ENCODE measurements at regions not wholly inside any gene's neighbourhood (a gene's known extent, or its start where the extent isn't known, plus 50 kb on each side); places are given as distances from the start of the nearest gene placed in this dataset.

GRCh38 chr5:17976404-17976803, 342.1 kb downstream of the TAF11L14 start:
- Mint-ChIP-seq H3K9me3 (no peaks in the 10 kb centered on the region), H3K36me3 (ENCODE audit: low read depth) (no peaks in the 10 kb centered on the region), H3K27me3 (ENCODE audit: insufficient read depth, low read depth, poor library complexity) (peaks cover 2% of the 10 kb centered on the region), H3K27ac (no peak overlapping the region), H3K4me3 (no peak overlapping the region), H3K4me1 (no peaks in the 10 kb centered on the region)
- no peaks in the 10 kb centered on the region for H3K9me2 ChIP-seq (ENCODE audit: insufficient read depth)
- H3K79me2 ChIP-seq (replicated peaks; ENCODE audit: insufficient read depth): no peaks in the 10 kb centered on the region
- no peaks in the 10 kb centered on the region for H3K36me3 ChIP-seq (ENCODE audit: insufficient read depth)
- no peak overlapping the region for H2AFZ ChIP-seq
- H3K27ac ChIP-seq (ENCODE audit: low read depth): no peak overlapping the region
- DNase-seq (ENCODE audit: low spot score): no peak
- no peak overlapping the region for H3K4me2 ChIP-seq
- no peaks in the 10 kb centered on the region for H4K20me1 ChIP-seq (replicated peaks; ENCODE audit: insufficient read depth)
- no peaks in the 10 kb centered on the region for H3F3A ChIP-seq (replicated peaks; ENCODE audit: low read depth)
- TF ChIP-seq POLR2AphosphoS5 (IDR thresholded peaks at IDR 0.05; ENCODE audit: low read depth): no peak
- no peak for TF ChIP-seq JUNB (IDR thresholded peaks at IDR 0.05; ENCODE audit: unreplicated experiment)
- no peak for TF ChIP-seq CTCF (conservative IDR thresholded peaks at IDR 0.05; ENCODE audit: low read depth in 2 of 2)
- TF ChIP-seq EZH2 (IDR thresholded peaks at IDR 0.05; ENCODE audit: low read depth, unreplicated experiment): no peak
- TF ChIP-seq EZH2phosphoT487 (IDR thresholded peaks at IDR 0.05; ENCODE audit: unreplicated experiment): no peak
- no peak for TF ChIP-seq NANOG (IDR thresholded peaks at IDR 0.05; ENCODE audit: borderline replicate concordance)
- TF ChIP-seq, protein P1, sequence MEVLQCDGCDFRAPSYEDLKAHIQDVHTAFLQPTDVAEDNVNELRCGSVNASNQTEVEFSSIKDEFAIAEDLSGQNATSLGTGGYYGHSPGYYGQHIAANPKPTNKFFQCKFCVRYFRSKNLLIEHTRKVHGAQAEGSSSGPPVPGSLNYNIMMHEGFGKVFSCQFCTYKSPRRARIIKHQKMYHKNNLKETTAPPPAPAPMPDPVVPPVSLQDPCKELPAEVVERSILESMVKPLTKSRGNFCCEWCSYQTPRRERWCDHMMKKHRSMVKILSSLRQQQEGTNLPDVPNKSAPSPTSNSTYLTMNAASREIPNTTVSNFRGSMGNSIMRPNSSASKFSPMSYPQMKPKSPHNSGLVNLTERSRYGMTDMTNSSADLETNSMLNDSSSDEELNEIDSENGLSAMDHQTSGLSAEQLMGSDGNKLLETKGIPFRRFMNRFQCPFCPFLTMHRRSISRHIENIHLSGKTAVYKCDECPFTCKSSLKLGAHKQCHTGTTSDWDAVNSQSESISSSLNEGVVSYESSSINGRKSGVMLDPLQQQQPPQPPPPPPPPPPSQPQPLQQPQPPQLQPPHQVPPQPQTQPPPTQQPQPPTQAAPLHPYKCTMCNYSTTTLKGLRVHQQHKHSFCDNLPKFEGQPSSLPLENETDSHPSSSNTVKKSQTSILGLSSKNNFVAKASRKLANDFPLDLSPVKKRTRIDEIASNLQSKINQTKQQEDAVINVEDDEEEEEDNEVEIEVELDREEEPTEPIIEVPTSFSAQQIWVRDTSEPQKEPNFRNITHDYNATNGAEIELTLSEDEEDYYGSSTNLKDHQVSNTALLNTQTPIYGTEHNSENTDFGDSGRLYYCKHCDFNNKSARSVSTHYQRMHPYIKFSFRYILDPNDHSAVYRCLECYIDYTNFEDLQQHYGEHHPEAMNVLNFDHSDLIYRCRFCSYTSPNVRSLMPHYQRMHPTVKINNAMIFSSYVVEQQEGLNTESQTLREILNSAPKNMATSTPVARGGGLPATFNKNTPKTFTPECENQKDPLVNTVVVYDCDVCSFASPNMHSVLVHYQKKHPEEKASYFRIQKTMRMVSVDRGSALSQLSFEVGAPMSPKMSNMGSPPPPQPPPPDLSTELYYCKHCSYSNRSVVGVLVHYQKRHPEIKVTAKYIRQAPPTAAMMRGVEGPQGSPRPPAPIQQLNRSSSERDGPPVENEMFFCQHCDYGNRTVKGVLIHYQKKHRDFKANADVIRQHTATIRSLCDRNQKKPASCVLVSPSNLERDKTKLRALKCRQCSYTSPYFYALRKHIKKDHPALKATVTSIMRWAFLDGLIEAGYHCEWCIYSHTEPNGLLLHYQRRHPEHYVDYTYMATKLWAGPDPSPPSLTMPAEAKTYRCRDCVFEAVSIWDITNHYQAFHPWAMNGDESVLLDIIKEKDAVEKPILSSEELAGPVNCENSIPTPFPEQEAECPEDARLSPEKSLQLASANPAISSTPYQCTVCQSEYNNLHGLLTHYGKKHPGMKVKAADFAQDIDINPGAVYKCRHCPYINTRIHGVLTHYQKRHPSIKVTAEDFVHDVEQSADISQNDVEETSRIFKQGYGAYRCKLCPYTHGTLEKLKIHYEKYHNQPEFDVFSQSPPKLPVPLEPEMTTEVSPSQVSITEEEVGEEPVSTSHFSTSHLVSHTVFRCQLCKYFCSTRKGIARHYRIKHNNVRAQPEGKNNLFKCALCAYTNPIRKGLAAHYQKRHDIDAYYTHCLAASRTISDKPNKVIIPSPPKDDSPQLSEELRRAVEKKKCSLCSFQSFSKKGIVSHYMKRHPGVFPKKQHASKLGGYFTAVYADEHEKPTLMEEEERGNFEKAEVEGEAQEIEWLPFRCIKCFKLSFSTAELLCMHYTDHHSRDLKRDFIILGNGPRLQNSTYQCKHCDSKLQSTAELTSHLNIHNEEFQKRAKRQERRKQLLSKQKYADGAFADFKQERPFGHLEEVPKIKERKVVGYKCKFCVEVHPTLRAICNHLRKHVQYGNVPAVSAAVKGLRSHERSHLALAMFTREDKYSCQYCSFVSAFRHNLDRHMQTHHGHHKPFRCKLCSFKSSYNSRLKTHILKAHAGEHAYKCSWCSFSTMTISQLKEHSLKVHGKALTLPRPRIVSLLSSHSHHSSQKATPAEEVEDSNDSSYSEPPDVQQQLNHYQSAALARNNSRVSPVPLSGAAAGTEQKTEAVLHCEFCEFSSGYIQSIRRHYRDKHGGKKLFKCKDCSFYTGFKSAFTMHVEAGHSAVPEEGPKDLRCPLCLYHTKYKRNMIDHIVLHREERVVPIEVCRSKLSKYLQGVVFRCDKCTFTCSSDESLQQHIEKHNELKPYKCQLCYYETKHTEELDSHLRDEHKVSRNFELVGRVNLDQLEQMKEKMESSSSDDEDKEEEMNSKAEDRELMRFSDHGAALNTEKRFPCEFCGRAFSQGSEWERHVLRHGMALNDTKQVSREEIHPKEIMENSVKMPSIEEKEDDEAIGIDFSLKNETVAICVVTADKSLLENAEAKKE (CRISPR knock-in tag; IDR thresholded peaks at IDR 0.05): no peak
- TF ChIP-seq ZNF114 (CRISPR knock-in tag; IDR thresholded peaks at IDR 0.05): no peak
- TF ChIP-seq ETS1 (IDR thresholded peaks at IDR 0.05): no peak
- no peak for TF ChIP-seq ZNF331 (CRISPR knock-in tag; IDR thresholded peaks at IDR 0.05; ENCODE audit: low read depth)
- TF ChIP-seq STAT1 (IDR thresholded peaks at IDR 0.05; ENCODE audit: unreplicated experiment): no peak
- no peak for TF ChIP-seq CREB1 (CRISPR knock-in tag; IDR thresholded peaks at IDR 0.05; ENCODE audit: low read depth)
- TF ChIP-seq, protein P2, sequence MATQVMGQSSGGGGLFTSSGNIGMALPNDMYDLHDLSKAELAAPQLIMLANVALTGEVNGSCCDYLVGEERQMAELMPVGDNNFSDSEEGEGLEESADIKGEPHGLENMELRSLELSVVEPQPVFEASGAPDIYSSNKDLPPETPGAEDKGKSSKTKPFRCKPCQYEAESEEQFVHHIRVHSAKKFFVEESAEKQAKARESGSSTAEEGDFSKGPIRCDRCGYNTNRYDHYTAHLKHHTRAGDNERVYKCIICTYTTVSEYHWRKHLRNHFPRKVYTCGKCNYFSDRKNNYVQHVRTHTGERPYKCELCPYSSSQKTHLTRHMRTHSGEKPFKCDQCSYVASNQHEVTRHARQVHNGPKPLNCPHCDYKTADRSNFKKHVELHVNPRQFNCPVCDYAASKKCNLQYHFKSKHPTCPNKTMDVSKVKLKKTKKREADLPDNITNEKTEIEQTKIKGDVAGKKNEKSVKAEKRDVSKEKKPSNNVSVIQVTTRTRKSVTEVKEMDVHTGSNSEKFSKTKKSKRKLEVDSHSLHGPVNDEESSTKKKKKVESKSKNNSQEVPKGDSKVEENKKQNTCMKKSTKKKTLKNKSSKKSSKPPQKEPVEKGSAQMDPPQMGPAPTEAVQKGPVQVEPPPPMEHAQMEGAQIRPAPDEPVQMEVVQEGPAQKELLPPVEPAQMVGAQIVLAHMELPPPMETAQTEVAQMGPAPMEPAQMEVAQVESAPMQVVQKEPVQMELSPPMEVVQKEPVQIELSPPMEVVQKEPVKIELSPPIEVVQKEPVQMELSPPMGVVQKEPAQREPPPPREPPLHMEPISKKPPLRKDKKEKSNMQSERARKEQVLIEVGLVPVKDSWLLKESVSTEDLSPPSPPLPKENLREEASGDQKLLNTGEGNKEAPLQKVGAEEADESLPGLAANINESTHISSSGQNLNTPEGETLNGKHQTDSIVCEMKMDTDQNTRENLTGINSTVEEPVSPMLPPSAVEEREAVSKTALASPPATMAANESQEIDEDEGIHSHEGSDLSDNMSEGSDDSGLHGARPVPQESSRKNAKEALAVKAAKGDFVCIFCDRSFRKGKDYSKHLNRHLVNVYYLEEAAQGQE (IDR thresholded peaks at IDR 0.05; ENCODE audit: unreplicated experiment): no peak
- H3K27me3 ChIP-seq (ENCODE audit: insufficient read depth): no peaks in the 10 kb centered on the region
- H3K4me1 ChIP-seq (ENCODE audit: insufficient read depth): no peaks in the 10 kb centered on the region
- ATAC-seq: no peak
- H3K4me3 ChIP-seq: no peak overlapping the region
